ENCODE measurements at regions not wholly inside any gene's neighbourhood (a gene's known extent, or its start where the extent isn't known, plus 50 kb on each side); places are given as distances from the start of the nearest gene placed in this dataset.

DNA sequence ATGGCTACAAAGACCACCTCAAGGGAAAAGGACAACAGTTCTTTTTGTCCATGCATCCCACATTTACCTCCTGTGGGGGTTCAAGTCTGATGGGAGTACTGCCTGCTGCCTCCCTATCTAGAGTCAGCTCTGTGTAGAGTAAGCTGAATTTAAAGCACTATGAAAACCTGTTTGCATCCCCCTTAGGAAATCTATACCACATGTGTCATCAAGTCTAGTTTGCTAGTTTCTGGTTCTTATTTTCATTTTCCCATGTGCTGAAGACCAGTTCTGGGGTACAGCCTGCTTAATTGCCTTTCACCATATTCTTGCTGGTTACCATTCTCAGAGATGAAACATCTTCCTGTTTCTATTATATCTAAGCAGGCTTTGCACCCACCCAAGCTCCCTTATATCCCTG lies 470.3 kb downstream of the MBD2 start:
- Histone ChIP-seq H3K9ac (ENCODE audit: extremely low read depth, low read length, poor library complexity, severe bottlenecking) (no peak overlapping the region), H3K36me3 (ENCODE audit: control insufficient read depth, insufficient read depth, low read length) (no peaks in the 10 kb centered on the region), H3K9me3 (ENCODE audit: control insufficient read depth, low read length) (no peaks in the 10 kb centered on the region), H3K27me3 (ENCODE audit: control insufficient read depth, insufficient read depth, low read length, poor library complexity, severe bottlenecking) (peaks cover 31% of the 10 kb centered on the region), H3K27ac (ENCODE audit: low read depth, low read length) (no peak overlapping the region), H3K4me3 (ENCODE audit: low read length) (no peak overlapping the region), H3K4me1 (ENCODE audit: control insufficient read depth, insufficient read depth, low read length) (peaks cover 8% of the 10 kb centered on the region)
- no peak overlapping the region for H3K27ac Mint-ChIP-seq
- DNase-seq = no peak
- no peak overlapping the region for H3K4me3 Mint-ChIP-seq
- H3K36me3 Mint-ChIP-seq (ENCODE audit: low read depth) = no peaks in the 10 kb centered on the region
- peaks cover 24% of the 10 kb centered on the region for H3K4me1 Mint-ChIP-seq
- peaks cover 30% of the 10 kb centered on the region for H3K27me3 Mint-ChIP-seq (ENCODE audit: insufficient read depth)
- no peaks in the 10 kb centered on the region for H3K9me3 Mint-ChIP-seq
- TF ChIP-seq, protein P1, sequence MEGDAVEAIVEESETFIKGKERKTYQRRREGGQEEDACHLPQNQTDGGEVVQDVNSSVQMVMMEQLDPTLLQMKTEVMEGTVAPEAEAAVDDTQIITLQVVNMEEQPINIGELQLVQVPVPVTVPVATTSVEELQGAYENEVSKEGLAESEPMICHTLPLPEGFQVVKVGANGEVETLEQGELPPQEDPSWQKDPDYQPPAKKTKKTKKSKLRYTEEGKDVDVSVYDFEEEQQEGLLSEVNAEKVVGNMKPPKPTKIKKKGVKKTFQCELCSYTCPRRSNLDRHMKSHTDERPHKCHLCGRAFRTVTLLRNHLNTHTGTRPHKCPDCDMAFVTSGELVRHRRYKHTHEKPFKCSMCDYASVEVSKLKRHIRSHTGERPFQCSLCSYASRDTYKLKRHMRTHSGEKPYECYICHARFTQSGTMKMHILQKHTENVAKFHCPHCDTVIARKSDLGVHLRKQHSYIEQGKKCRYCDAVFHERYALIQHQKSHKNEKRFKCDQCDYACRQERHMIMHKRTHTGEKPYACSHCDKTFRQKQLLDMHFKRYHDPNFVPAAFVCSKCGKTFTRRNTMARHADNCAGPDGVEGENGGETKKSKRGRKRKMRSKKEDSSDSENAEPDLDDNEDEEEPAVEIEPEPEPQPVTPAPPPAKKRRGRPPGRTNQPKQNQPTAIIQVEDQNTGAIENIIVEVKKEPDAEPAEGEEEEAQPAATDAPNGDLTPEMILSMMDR (conservative IDR thresholded peaks at IDR 0.05) = no peak

DNA sequence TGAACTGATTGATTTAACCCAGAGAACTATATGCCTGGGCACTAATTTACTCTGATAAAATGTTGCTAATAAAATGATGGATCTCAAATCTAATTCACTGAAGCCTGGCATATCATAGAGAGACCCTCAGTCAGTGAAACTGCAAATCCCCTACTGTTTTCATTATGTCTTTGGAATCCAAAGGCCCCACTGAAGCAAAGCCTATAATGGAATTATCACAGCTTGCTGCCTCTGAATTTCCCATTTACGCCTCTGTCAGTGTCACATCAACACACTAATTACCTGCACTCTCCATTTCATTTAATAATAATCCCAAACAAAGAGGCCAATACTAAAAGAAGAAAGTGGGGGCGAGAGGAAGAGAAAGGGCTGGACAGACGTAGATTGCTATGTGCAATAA lies 470.9 kb downstream of the MBD2 start:
- H3K9me3 Mint-ChIP-seq = no peaks in the 10 kb centered on the region
- no peaks in the 10 kb centered on the region for H3K36me3 Mint-ChIP-seq (ENCODE audit: low read depth)
- peaks cover 8% of the 10 kb centered on the region for H3K4me1 ChIP-seq (ENCODE audit: control insufficient read depth, insufficient read depth, low read length)
- WGBS, 2 experiments (ENCODE audit: insufficient coverage in 1 of 2, insufficient read length in 1 of 2) = 40 to 79% methylated on average over 1 to 3 of the region's 3 CpGs
- H3K36me3 ChIP-seq (ENCODE audit: control insufficient read depth, insufficient read depth, low read length) = no peaks in the 10 kb centered on the region
- no peak overlapping the region for H3K27ac Mint-ChIP-seq
- peaks cover 30% of the 10 kb centered on the region for H3K27me3 Mint-ChIP-seq (ENCODE audit: insufficient read depth)
- no peak for DNase-seq
- no peak overlapping the region for H3K4me3 Mint-ChIP-seq
- H3K4me3 ChIP-seq (ENCODE audit: low read length) = no peak overlapping the region
- TF ChIP-seq, protein P1 (conservative IDR thresholded peaks at IDR 0.05) = no peak
- no peak overlapping the region for H3K27ac ChIP-seq (ENCODE audit: low read depth, low read length)
- peaks cover 31% of the 10 kb centered on the region for H3K27me3 ChIP-seq (ENCODE audit: control insufficient read depth, insufficient read depth, low read length, poor library complexity, severe bottlenecking)
- H3K9ac ChIP-seq (ENCODE audit: extremely low read depth, low read length, poor library complexity, severe bottlenecking) = no peak overlapping the region
- H3K9me3 ChIP-seq (ENCODE audit: control insufficient read depth, low read length) = no peaks in the 10 kb centered on the region
- H3K4me1 Mint-ChIP-seq = peaks cover 25% of the 10 kb centered on the region

DNA sequence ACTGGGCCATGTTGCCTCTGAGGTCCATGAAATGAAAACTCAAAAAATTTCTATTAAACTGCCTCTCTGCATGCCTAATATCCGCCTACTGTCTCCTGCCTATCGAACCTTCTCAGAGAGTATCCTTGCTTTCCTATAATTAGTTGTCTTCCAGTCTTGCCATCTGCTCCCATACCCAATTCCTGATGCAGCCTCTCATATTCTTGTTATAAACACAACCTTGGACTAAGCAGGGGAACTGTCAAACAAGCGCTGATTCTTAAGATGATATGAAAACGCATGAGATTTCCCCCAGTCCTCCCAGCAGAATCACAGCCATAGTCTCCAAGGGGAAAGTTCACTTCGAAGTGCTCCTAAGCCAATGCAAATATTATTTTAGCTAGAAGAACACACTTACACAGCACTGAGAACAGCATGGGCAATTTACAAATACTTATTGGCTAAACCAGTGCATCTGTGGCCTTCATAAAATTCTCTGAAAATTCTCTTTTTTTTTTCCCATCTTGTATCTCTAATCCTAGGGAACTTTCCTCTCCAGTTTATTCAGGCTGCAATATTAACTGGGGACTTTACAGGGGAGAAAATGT lies 471.6 kb downstream of the MBD2 start:
- Mint-ChIP-seq H3K9me3 (no peaks in the 10 kb centered on the region), H3K4me1 (peaks cover 25% of the 10 kb centered on the region), H3K4me3 (no peak overlapping the region), H3K27ac (no peak overlapping the region), H3K27me3 (ENCODE audit: insufficient read depth) (peaks cover 30% of the 10 kb centered on the region), H3K36me3 (ENCODE audit: low read depth) (no peaks in the 10 kb centered on the region)
- Histone ChIP-seq H3K27ac (ENCODE audit: low read depth, low read length) (no peak overlapping the region), H3K36me3 (ENCODE audit: control insufficient read depth, insufficient read depth, low read length) (no peaks in the 10 kb centered on the region), H3K4me1 (ENCODE audit: control insufficient read depth, insufficient read depth, low read length) (peaks cover 8% of the 10 kb centered on the region), H3K9me3 (ENCODE audit: control insufficient read depth, low read length) (no peaks in the 10 kb centered on the region), H3K4me3 (ENCODE audit: low read length) (no peak overlapping the region), H3K27me3 (ENCODE audit: control insufficient read depth, insufficient read depth, low read length, poor library complexity, severe bottlenecking) (peaks cover 31% of the 10 kb centered on the region), H3K9ac (ENCODE audit: extremely low read depth, low read length, poor library complexity, severe bottlenecking) (no peak overlapping the region)
- WGBS, 2 experiments (ENCODE audit: insufficient coverage in 1 of 2, insufficient read length in 1 of 2) = 69 to 73% methylated on average over 5 of the region's 5 CpGs
- TF ChIP-seq, protein P1 (conservative IDR thresholded peaks at IDR 0.05) = no peak
- DNase-seq = no peak

Data from endodermal cell (in vitro differentiated cells).